Loucy (cell line): ENCODE measurements at regions not wholly inside any gene's neighbourhood (a gene's known extent, or its start where the extent isn't known, plus 50 kb on each side); places are given as distances from the start of the nearest gene placed in this dataset.

Experiments
- H2AFZ ChIP-seq: fragments of 200-600 bp; sonication (generic); 2 replicates; pipeline ENCODE4 v1.6.0; 2016; ENCODE audit warnings: antibody characterized with exemption, mild to moderate bottlenecking, low read length, moderate library complexity
- H3F3A ChIP-seq: fragments of 200-600 bp; 2 replicates; pipeline ENCODE4 v1.6.0; 2016; ENCODE audit warnings: antibody characterized with exemption, low read depth, mild to moderate bottlenecking
- H3K27me3 ChIP-seq: fragments of 200-600 bp; sonication (generic); 2 replicates; pipeline ENCODE4 v1.6.1; 2014; ENCODE audit warnings: low read length, mild to moderate bottlenecking; ENCODE audit not compliant: insufficient read depth, poor library complexity, severe bottlenecking
- H3K36me3 ChIP-seq: fragments of 200-600 bp; sonication (generic); 2 replicates; pipeline ENCODE4 v1.6.1; 2016; ENCODE audit warnings: low read length; ENCODE audit not compliant: insufficient read depth
- H3K4me1 ChIP-seq: fragments of 200-600 bp; sonication (generic); 2 replicates; pipeline ENCODE4 v1.5.1; 2014; ENCODE audit warnings: low read length, mild to moderate bottlenecking; ENCODE audit not compliant: insufficient read depth, poor library complexity, severe bottlenecking
- H3K4me2 ChIP-seq: fragments of 200-600 bp; sonication (generic); 2 replicates; pipeline ENCODE4 v1.6.0; 2014; ENCODE audit warnings: antibody characterized with exemption, low read length, low read depth, mild to moderate bottlenecking; ENCODE audit not compliant: poor library complexity, severe bottlenecking
- H3K4me3 ChIP-seq: fragments of 200-600 bp; sonication (generic); 2 replicates; pipeline ENCODE4 v1.5.1; 2014; ENCODE audit warnings: low read length, mild to moderate bottlenecking, mixed read lengths; ENCODE audit not compliant: poor library complexity, severe bottlenecking
- H3K79me2 ChIP-seq: fragments of 200-600 bp; sonication (generic); 2 replicates; pipeline ENCODE4 v1.6.1; 2014; ENCODE audit warnings: low read length; ENCODE audit not compliant: insufficient read depth
- H3K9ac ChIP-seq: fragments of 200-600 bp; sonication (generic); 2 replicates; pipeline ENCODE4 v1.6.0; 2014; ENCODE audit warnings: mild to moderate bottlenecking, low read depth, low read length, moderate library complexity; ENCODE audit not compliant: poor library complexity, severe bottlenecking
- H3K9me2 ChIP-seq: fragments of 200-600 bp; sonication (generic); replicated peaks from 2 replicates; pipeline ENCODE4 v1.6.1; 2016; ENCODE audit warnings: low read depth, low read length, mixed read lengths
- H3K9me3 ChIP-seq: fragments of 200-600 bp; sonication (generic); 2 replicates; pipeline ENCODE4 v1.6.1; 2014; ENCODE audit warnings: mild to moderate bottlenecking, antibody characterized with exemption, low read length, low read depth; ENCODE audit not compliant: insufficient read depth
- H4K20me1 ChIP-seq: fragments of 200-600 bp; sonication (generic); 2 replicates; pipeline ENCODE4 v1.6.0; 2014; ENCODE audit warnings: antibody characterized with exemption, low read length, mild to moderate bottlenecking; ENCODE audit not compliant: insufficient read depth, poor library complexity, severe bottlenecking
- CTCF ChIP-seq: fragments of 200-600 bp; sonication (generic); conservative IDR thresholded peaks from 2 replicates; pipeline ENCODE4 v1.5.1; 2014; ENCODE audit warnings: mild to moderate bottlenecking, antibody characterized with exemption, low read length
- EZH2phosphoT487 ChIP-seq: fragments of 200-600 bp; IDR thresholded peaks from 2 replicates; pipeline ENCODE4 v1.6.1; 2018; ENCODE audit warnings: antibody characterized with exemption, mild to moderate bottlenecking, moderate library complexity, borderline replicate concordance

- H3K9me3 ChIP-seq: no peaks in the 10 kb centered on the region
- H3F3A ChIP-seq: no peaks in the 10 kb centered on the region
- no peaks in the 10 kb centered on the region for H3K27me3 ChIP-seq
- H3K9me2 ChIP-seq: no peaks in the 10 kb centered on the region
- no peaks in the 10 kb centered on the region for H3K36me3 ChIP-seq
- TF ChIP-seq CTCF: no peak
- TF ChIP-seq EZH2phosphoT487: no peak
- no peaks in the 10 kb centered on the region for H3K4me1 ChIP-seq
- no peaks in the 10 kb centered on the region for H4K20me1 ChIP-seq
- H3K4me3 ChIP-seq: no peak overlapping the region
- no peak overlapping the region for H3K9ac ChIP-seq
- H3K79me2 ChIP-seq: no peaks in the 10 kb centered on the region
- no peak overlapping the region for H2AFZ ChIP-seq
- no peak overlapping the region for H3K4me2 ChIP-seq
Measured at GRCh38 chr18:51865538-51865937, 474.5 kb upstream of the DCC start.

GRCh38 chr18:51867767-51868166, 472.2 kb upstream of the DCC start:
- Histone ChIP-seq H3K9ac (no peak overlapping the region), H3K36me3 (no peaks in the 10 kb centered on the region), H2AFZ (no peak overlapping the region), H3K4me1 (no peaks in the 10 kb centered on the region), H3K9me2 (no peaks in the 10 kb centered on the region), H3F3A (no peaks in the 10 kb centered on the region), H3K27me3 (no peaks in the 10 kb centered on the region), H3K4me3 (no peak overlapping the region), H3K9me3 (0 out of 2 replicates have a peak, but pooled peaks cover 4% of the 10 kb centered on the region), H4K20me1 (no peaks in the 10 kb centered on the region), H3K79me2 (no peaks in the 10 kb centered on the region), H3K4me2 (no peak overlapping the region)
- TF ChIP-seq CTCF: no peak
- TF ChIP-seq EZH2phosphoT487: no peak

- Histone ChIP-seq H3K79me2 (no peaks in the 10 kb centered on the region), H3K9me3 (peaks cover 5% of the 10 kb centered on the region; the same call in 1 of the 2 replicates), H3K9me2 (no peaks in the 10 kb centered on the region), H3K4me3 (no peak overlapping the region), H3F3A (no peaks in the 10 kb centered on the region), H3K27me3 (no peaks in the 10 kb centered on the region), H3K36me3 (no peaks in the 10 kb centered on the region), H4K20me1 (no peaks in the 10 kb centered on the region), H3K9ac (no peak overlapping the region), H3K4me1 (no peaks in the 10 kb centered on the region), H3K4me2 (no peak overlapping the region), H2AFZ (no peak overlapping the region)
- no peak for TF ChIP-seq EZH2phosphoT487
- no peak for TF ChIP-seq CTCF
Measured at GRCh38 chr18:51878724-51879123, 461.3 kb upstream of the DCC start.
